Adrenal gland (tissue), 5 donors: ENCODE measurements at regions not wholly inside any gene's neighbourhood (a gene's known extent, or its start where the extent isn't known, plus 50 kb on each side); places are given as distances from the start of the nearest gene placed in this dataset.

Experiments
- CTCF ChIP-seq, 6 experiments: fragments of 450-650 bp in 4 of 6; fragments of 200-600 bp in 2 of 6; sonication (generic) in 1 of 6; IDR thresholded peaks; 1 replicate in 5 of 6; 2 replicates in 1 of 6; pipeline versions ENCODE4 v1.5.1 to v1.8.0; 2016 to 2021; ENCODE audit warnings: antibody characterized with exemption in 6 of 6, mild to moderate bottlenecking in 2 of 6, moderate library complexity in 1 of 6
- POLR2A ChIP-seq, 2 donors: fragments of 450-650 bp; IDR thresholded peaks; one replicate each; pipeline ENCODE4 v1.6.1; 2017; ENCODE audit warnings: antibody characterized with exemption in 2 of 2, mild to moderate bottlenecking in 2 of 2, moderate library complexity in 1 of 2
- donor health status: DM: no; HTN: no; CAD: no.

GRCh38 chrX:68901519-68901918 is 72.7 kb downstream of the EFNB1 start:
- TF ChIP-seq CTCF (IDR thresholded peaks at IDR 0.05) (no peak), POLR2A (IDR thresholded peaks at IDR 0.05) (no peak)
